ENCODE measurements at regions not wholly inside any gene's neighbourhood (a gene's known extent, or its start where the extent isn't known, plus 50 kb on each side); places are given as distances from the start of the nearest gene placed in this dataset.

DNA sequence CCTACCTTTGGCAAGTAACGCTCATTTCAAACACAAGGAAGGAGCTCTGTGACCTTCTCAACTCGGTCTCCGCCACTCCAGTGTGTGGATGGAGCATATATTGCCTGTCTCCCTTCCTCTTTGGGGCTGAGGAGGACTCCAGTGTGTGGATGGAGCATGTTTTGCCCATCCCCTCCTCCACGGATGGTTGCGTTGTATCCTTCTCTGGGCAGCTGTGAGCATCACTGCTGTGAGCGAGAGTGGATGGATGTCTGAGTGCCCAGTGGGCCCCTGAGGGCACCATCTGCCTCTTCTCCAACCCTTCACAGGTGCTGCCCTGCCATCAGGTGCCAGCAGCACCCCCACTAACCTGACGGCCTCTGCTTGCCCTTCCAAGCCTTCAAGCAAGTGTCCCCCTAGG, 186.2 kb downstream of the TEX29 start:
- no peak overlapping the region for H3K4me2 ChIP-seq
- Mint-ChIP-seq H3K4me3 (no peak overlapping the region), H3K9me3 (peaks cover 11% of the 10 kb centered on the region), H3K4me1 (peaks cover 8% of the 10 kb centered on the region), H3K27ac (no peak overlapping the region), H3K27me3 (ENCODE audit: insufficient read depth, low read depth) (peaks cover 3% of the 10 kb centered on the region), H3K36me3 (peaks cover 3% of the 10 kb centered on the region)
- H3K79me2 ChIP-seq (ENCODE audit: low read depth): no peaks in the 10 kb centered on the region
- peaks cover 4% of the 10 kb centered on the region for H3K4me1 ChIP-seq
- no peak overlapping the region for H3K27ac ChIP-seq
- H3F3A ChIP-seq (ENCODE audit: low read depth): no peaks in the 10 kb centered on the region
- H3K9ac ChIP-seq: no peak overlapping the region
- no peak overlapping the region for H2AFZ ChIP-seq (replicated peaks)
- no peaks in the 10 kb centered on the region for H3K36me3 ChIP-seq
- peaks cover 4% of the 10 kb centered on the region for H3K27me3 ChIP-seq
- no peak for DNase-seq (ENCODE audit: low spot score)
- no peaks in the 10 kb centered on the region for H3K9me3 ChIP-seq (ENCODE audit: low read depth)
- no peaks in the 10 kb centered on the region for H4K20me1 ChIP-seq (ENCODE audit: low read depth)
- H3K4me3 ChIP-seq: no peak overlapping the region
- TF ChIP-seq, protein P1, sequence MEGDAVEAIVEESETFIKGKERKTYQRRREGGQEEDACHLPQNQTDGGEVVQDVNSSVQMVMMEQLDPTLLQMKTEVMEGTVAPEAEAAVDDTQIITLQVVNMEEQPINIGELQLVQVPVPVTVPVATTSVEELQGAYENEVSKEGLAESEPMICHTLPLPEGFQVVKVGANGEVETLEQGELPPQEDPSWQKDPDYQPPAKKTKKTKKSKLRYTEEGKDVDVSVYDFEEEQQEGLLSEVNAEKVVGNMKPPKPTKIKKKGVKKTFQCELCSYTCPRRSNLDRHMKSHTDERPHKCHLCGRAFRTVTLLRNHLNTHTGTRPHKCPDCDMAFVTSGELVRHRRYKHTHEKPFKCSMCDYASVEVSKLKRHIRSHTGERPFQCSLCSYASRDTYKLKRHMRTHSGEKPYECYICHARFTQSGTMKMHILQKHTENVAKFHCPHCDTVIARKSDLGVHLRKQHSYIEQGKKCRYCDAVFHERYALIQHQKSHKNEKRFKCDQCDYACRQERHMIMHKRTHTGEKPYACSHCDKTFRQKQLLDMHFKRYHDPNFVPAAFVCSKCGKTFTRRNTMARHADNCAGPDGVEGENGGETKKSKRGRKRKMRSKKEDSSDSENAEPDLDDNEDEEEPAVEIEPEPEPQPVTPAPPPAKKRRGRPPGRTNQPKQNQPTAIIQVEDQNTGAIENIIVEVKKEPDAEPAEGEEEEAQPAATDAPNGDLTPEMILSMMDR (IDR thresholded peaks at IDR 0.05): no peak
- TF ChIP-seq EZH2phosphoT487 (IDR thresholded peaks at IDR 0.05): no peak
- TF ChIP-seq EZH2 (IDR thresholded peaks at IDR 0.05): no peak

DNA sequence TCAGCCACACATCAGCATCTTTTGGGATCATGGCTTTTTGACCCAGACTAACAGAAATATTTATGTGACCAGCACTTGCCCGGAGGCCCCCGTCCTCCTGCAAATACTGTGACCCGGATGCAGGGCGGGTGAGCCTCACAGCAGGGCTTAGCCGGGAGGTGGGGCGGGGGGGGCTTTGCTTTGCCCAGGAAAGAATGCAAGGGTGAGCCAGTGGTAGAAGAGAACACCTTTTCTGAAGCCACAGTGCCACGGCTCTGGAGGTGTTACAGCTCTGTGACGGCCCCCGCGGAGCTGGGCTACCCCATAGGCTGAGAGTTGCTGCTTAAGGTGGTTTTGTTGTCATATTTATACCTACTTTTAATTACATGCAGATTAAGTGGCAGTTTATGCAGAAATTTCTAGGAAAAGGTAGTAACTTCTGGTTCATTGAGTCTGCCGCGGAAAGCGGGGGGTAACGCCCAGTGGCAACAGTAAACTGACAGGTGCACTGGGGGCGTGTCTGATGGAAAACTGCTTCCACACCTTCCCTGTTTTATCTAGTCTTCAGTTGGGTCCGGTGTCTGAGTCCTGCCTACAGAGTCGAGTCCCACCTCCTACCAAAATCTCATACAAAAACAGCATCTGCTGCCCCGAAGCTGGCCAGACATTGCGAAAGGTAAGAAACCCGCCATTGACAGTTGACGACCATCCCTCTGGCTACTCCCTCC, 187.9 kb downstream of the TEX29 start:
- H3K79me2 ChIP-seq (ENCODE audit: low read depth): no peaks in the 10 kb centered on the region
- H3K36me3 ChIP-seq: no peaks in the 10 kb centered on the region
- Mint-ChIP-seq H3K27me3 (ENCODE audit: insufficient read depth, low read depth) (peaks cover 6% of the 10 kb centered on the region), H3K36me3 (no peaks in the 10 kb centered on the region), H3K4me3 (no peak overlapping the region), H3K27ac (no peak overlapping the region), H3K4me1 (peaks cover 8% of the 10 kb centered on the region), H3K9me3 (no peaks in the 10 kb centered on the region)
- no peaks in the 10 kb centered on the region for H3K9me3 ChIP-seq (ENCODE audit: low read depth)
- no peak overlapping the region for H3K9ac ChIP-seq
- TF ChIP-seq EZH2phosphoT487 (IDR thresholded peaks at IDR 0.05) (no peak), EZH2 (IDR thresholded peaks at IDR 0.05) (no peak)
- TF ChIP-seq, protein P1 (IDR thresholded peaks at IDR 0.05): no peak
- H3K27ac ChIP-seq: no peak overlapping the region
- no peak overlapping the region for H3K4me2 ChIP-seq
- H3F3A ChIP-seq (ENCODE audit: low read depth): no peaks in the 10 kb centered on the region
- no peak overlapping the region for H2AFZ ChIP-seq (replicated peaks)
- no peak for DNase-seq (ENCODE audit: low spot score)
- peaks cover 4% of the 10 kb centered on the region for H3K4me1 ChIP-seq
- peaks cover 4% of the 10 kb centered on the region for H3K27me3 ChIP-seq
- H4K20me1 ChIP-seq (ENCODE audit: low read depth): no peaks in the 10 kb centered on the region
- H3K4me3 ChIP-seq: no peak overlapping the region

DNA sequence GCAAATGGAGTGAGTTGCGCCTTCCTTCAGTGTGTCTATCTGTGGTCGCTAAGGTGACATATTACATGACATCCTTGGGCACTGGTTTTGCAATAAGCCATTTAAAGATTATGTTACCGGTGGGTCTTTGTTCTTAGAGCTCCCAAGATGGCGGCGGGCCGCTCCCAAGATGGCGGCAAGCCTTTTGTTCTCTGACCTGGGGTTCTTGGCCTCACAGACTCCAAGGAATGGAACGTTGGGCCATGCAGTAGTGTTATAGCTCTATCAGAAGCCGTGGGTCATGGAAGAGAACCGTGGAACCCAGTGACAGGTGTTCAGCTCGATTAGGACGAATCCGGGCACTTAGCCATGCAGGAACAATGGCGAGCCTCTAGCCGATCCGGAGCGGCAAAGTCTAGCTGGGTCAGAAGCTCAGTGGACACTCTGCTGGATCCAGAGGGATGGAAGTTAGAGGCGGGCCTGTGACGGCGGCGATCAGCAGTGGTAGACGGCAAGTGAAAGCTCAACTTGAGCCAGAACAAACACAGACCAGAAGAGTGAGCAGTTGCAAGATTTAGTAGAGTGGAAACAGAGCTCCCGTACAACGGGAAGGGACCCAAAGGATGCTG, 188.6 kb downstream of the TEX29 start:
- Histone ChIP-seq H3K36me3 (no peaks in the 10 kb centered on the region), H3K9ac (no peak overlapping the region), H4K20me1 (ENCODE audit: low read depth) (no peaks in the 10 kb centered on the region), H2AFZ (replicated peaks) (no peak overlapping the region), H3K27me3 (peaks cover 4% of the 10 kb centered on the region), H3F3A (ENCODE audit: low read depth) (no peaks in the 10 kb centered on the region), H3K4me1 (peaks cover 4% of the 10 kb centered on the region), H3K4me2 (no peak overlapping the region), H3K27ac (no peak overlapping the region), H3K79me2 (ENCODE audit: low read depth) (no peaks in the 10 kb centered on the region), H3K4me3 (no peak overlapping the region), H3K9me3 (ENCODE audit: low read depth) (no peaks in the 10 kb centered on the region)
- Mint-ChIP-seq H3K4me1 (peaks cover 2% of the 10 kb centered on the region), H3K4me3 (no peak overlapping the region), H3K9me3 (no peaks in the 10 kb centered on the region), H3K36me3 (no peaks in the 10 kb centered on the region), H3K27ac (no peak overlapping the region), H3K27me3 (ENCODE audit: insufficient read depth, low read depth) (peaks cover 10% of the 10 kb centered on the region)
- no peak for DNase-seq (ENCODE audit: low spot score)
- TF ChIP-seq EZH2phosphoT487 (IDR thresholded peaks at IDR 0.05): no peak
- TF ChIP-seq, protein P1 (IDR thresholded peaks at IDR 0.05): no peak
- no peak for TF ChIP-seq EZH2 (IDR thresholded peaks at IDR 0.05)
